Neuronal stem cell (in vitro differentiated cells): ENCODE measurements at regions not wholly inside any gene's neighbourhood (a gene's known extent, or its start where the extent isn't known, plus 50 kb on each side); places are given as distances from the start of the nearest gene placed in this dataset.

ENCODE experiments used
- DNase-seq: peaks from one replicate; pipeline ENCODE4 v3.0.0-alpha.2; 2013; ENCODE audit warnings: low spot score
- H2AFZ ChIP-seq: one replicate; pipeline ENCODE4 v1.6.1; 2013; ENCODE audit warnings: mild to moderate bottlenecking, low read length, inconsistent platforms
- H2AK5ac ChIP-seq: 2 replicates; pipeline ENCODE4 v1.6.1; 2013; ENCODE audit warnings: low read depth, mild to moderate bottlenecking, inconsistent platforms, low read length, moderate library complexity, mixed read lengths
- H2BK120ac ChIP-seq: 2 replicates; pipeline ENCODE4 v1.6.1; 2013; ENCODE audit warnings: low read depth, mild to moderate bottlenecking, inconsistent platforms, low read length, moderate library complexity, mixed read lengths
- H2BK12ac ChIP-seq: one replicate; pipeline ENCODE4 v1.6.1; 2013; ENCODE audit warnings: low read length, inconsistent platforms
- H2BK15ac ChIP-seq: 2 replicates; pipeline ENCODE4 v1.6.1; 2013; ENCODE audit warnings: mild to moderate bottlenecking, low read length, inconsistent platforms, mixed read lengths
- H2BK5ac ChIP-seq: one replicate; pipeline ENCODE4 v1.6.1; 2013; ENCODE audit warnings: inconsistent platforms, mild to moderate bottlenecking, low read length, moderate library complexity
- H3K14ac ChIP-seq: one replicate; pipeline ENCODE4 v1.6.1; 2013; ENCODE audit warnings: low read length, inconsistent platforms
- H3K18ac ChIP-seq: 2 replicates; pipeline ENCODE4 v1.6.1; 2013; ENCODE audit warnings: low read length, inconsistent platforms
- H3K23ac ChIP-seq: 2 replicates; pipeline ENCODE4 v1.6.1; 2013; ENCODE audit warnings: low read depth, mild to moderate bottlenecking, mixed read lengths, low read length, inconsistent platforms; ENCODE audit not compliant: poor library complexity
- H3K27ac ChIP-seq: replicated peaks from 3 replicates; pipeline ENCODE4 v1.5.1; 2013; ENCODE audit warnings: low read length, inconsistent platforms
- H3K27me3 ChIP-seq, 3 experiments: 2 replicates each; pipeline ENCODE4 v1.6.1; 2013; ENCODE audit warnings: low read length in 3 of 3, mild to moderate bottlenecking in 2 of 3, inconsistent platforms in 1 of 3, low read depth in 1 of 3, mixed read lengths in 1 of 3, moderate library complexity in 1 of 3; ENCODE audit not compliant: control insufficient read depth in 3 of 3, insufficient read depth in 3 of 3
- H3K36me3 ChIP-seq, 2 donors: replicated peaks in 1 of 2; 2 replicates each; pipeline ENCODE4 v1.6.1; 2013; ENCODE audit warnings: low read length in 2 of 2; ENCODE audit not compliant: control insufficient read depth in 2 of 2, insufficient read depth in 2 of 2
- H3K4ac ChIP-seq: 2 replicates; pipeline ENCODE4 v1.6.1; 2013; ENCODE audit warnings: inconsistent platforms, mild to moderate bottlenecking, low read length, moderate library complexity
- H3K4me1 ChIP-seq, 2 donors: 1 replicate in 1 of 2; 2 replicates in 1 of 2; pipeline ENCODE4 v1.6.1; 2013; ENCODE audit warnings: low read length in 2 of 2, low read depth in 1 of 2; ENCODE audit not compliant: control insufficient read depth in 2 of 2, insufficient read depth in 1 of 2
- H3K4me2 ChIP-seq: one replicate; pipeline ENCODE4 v1.6.1; 2013; ENCODE audit warnings: mild to moderate bottlenecking, low read length, inconsistent platforms; ENCODE audit not compliant: insufficient read depth, poor library complexity, severe bottlenecking
- H3K4me3 ChIP-seq, 2 donors: 2 replicates each; pipeline ENCODE4 v1.5.1; 2013; ENCODE audit warnings: low read length in 2 of 2, mild to moderate bottlenecking in 2 of 2, inconsistent platforms in 1 of 2, moderate library complexity in 1 of 2
- H3K79me1 ChIP-seq: one replicate; pipeline ENCODE4 v1.6.1; 2013; ENCODE audit warnings: low read depth, mild to moderate bottlenecking, inconsistent platforms, low read length, moderate library complexity
- H3K9ac ChIP-seq: one replicate; pipeline ENCODE4 v1.6.1; 2013; ENCODE audit warnings: mild to moderate bottlenecking, low read depth, low read length, inconsistent platforms; ENCODE audit not compliant: poor library complexity
- H3K9me3 ChIP-seq, 2 donors: replicated peaks in 1 of 2; 2 replicates each; pipeline versions ENCODE3 to v1.6.1; 2013; ENCODE audit warnings: low read length in 2 of 2, mild to moderate bottlenecking in 2 of 2, inconsistent platforms in 1 of 2, low read depth in 1 of 2, mixed read lengths in 1 of 2, moderate library complexity in 1 of 2; ENCODE audit not compliant: control insufficient read depth in 2 of 2, insufficient read depth in 1 of 2
- H4K8ac ChIP-seq: one replicate; pipeline ENCODE4 v1.6.1; 2013; ENCODE audit warnings: low read depth, mild to moderate bottlenecking, inconsistent platforms, low read length, moderate library complexity
- H4K91ac ChIP-seq: one replicate; pipeline ENCODE4 v1.6.1; 2013; ENCODE audit warnings: low read length, low read depth, mild to moderate bottlenecking, inconsistent platforms; ENCODE audit not compliant: poor library complexity
- WGBS, 2 donors: extraction: QIAGEN DNeasy Blood & Tissue Kit; methylation state at CpG; one replicate each; pipeline ENCODE4 v1.1.7; 2013; ENCODE audit warnings: missing lambda C conversion rate in 2 of 2, mixed read lengths in 1 of 2; ENCODE audit not compliant: insufficient read length in 2 of 2, insufficient replicate concordance in 1 of 2; ENCODE audit errors: extremely low coverage in 2 of 2; 5-methylcytosine and 5-hydroxymethylcytosine counted together

- H3K4me2 ChIP-seq = no peak overlapping the region
- WGBS, 2 donors = no CpG with 5 or more reads among the region's 4 CpGs
- no peak overlapping the region for H2BK120ac ChIP-seq
- no peaks in the 10 kb centered on the region for H3K4me1 ChIP-seq
- no peak overlapping the region for H3K23ac ChIP-seq
- H2BK5ac ChIP-seq = no peak overlapping the region
- H3K27ac ChIP-seq = no peak overlapping the region
- no peaks in the 10 kb centered on the region for H3K36me3 ChIP-seq
- no peak overlapping the region for H3K18ac ChIP-seq
- no peak overlapping the region for H3K9ac ChIP-seq
- DNase-seq = no peak
- no peak overlapping the region for H2BK15ac ChIP-seq
- H3K9me3 ChIP-seq = no peaks in the 10 kb centered on the region
- no peaks in the 10 kb centered on the region for H3K27me3 ChIP-seq
- no peak overlapping the region for H2AK5ac ChIP-seq
- no peak overlapping the region for H2AFZ ChIP-seq
- H3K14ac ChIP-seq = no peak overlapping the region
- H3K79me1 ChIP-seq = no peaks in the 10 kb centered on the region
- H4K8ac ChIP-seq = no peak overlapping the region
- no peak overlapping the region for H4K91ac ChIP-seq
- H2BK12ac ChIP-seq = no peak overlapping the region
- no peak overlapping the region for H3K4ac ChIP-seq
- H3K4me3 ChIP-seq = no peak overlapping the region
Observed at GRCh38 chr12:104896710-104897109, 61.4 kb downstream of the SLC41A2 start.

- H3K18ac ChIP-seq = no peak overlapping the region
- H3K14ac ChIP-seq = no peak overlapping the region
- H3K23ac ChIP-seq = no peak overlapping the region
- no peak overlapping the region for H3K4me2 ChIP-seq
- H2BK12ac ChIP-seq = no peak overlapping the region
- H2BK15ac ChIP-seq = no peak overlapping the region
- no peak overlapping the region for H2AK5ac ChIP-seq
- no peaks in the 10 kb centered on the region for H3K27me3 ChIP-seq
- no peaks in the 10 kb centered on the region for H3K9me3 ChIP-seq
- no peak overlapping the region for H3K4me3 ChIP-seq
- H3K36me3 ChIP-seq = no peaks in the 10 kb centered on the region
- no peak for DNase-seq
- H3K27ac ChIP-seq = no peak overlapping the region
- H2BK5ac ChIP-seq = no peak overlapping the region
- no peak overlapping the region for H4K91ac ChIP-seq
- no peak overlapping the region for H3K9ac ChIP-seq
- H2BK120ac ChIP-seq = no peak overlapping the region
- no peak overlapping the region for H2AFZ ChIP-seq
- no peak overlapping the region for H3K4ac ChIP-seq
- H4K8ac ChIP-seq = no peak overlapping the region
- no peaks in the 10 kb centered on the region for H3K4me1 ChIP-seq
- H3K79me1 ChIP-seq = no peaks in the 10 kb centered on the region
Observed at GRCh38 chr12:104896146-104896545, 61.9 kb downstream of the SLC41A2 start.

- Histone ChIP-seq H3K36me3 (no peaks in the 10 kb centered on the region), H3K27ac (no peak overlapping the region), H3K18ac (no peak overlapping the region), H3K23ac (no peak overlapping the region), H3K4me2 (no peak overlapping the region), H3K4me1 (no peaks in the 10 kb centered on the region), H3K27me3 (no peaks in the 10 kb centered on the region), H2AFZ (no peak overlapping the region), H3K9me3 (no peaks in the 10 kb centered on the region), H4K8ac (no peak overlapping the region), H3K79me1 (no peaks in the 10 kb centered on the region), H2AK5ac (no peak overlapping the region), H3K14ac (no peak overlapping the region), H2BK15ac (no peak overlapping the region), H3K4ac (no peak overlapping the region), H3K4me3 (no peak overlapping the region), H2BK12ac (no peak overlapping the region), H3K9ac (no peak overlapping the region), H2BK5ac (no peak overlapping the region), H4K91ac (no peak overlapping the region), H2BK120ac (no peak overlapping the region)
- no CpG with 5 or more reads among the region's 2 CpGs for WGBS, 2 donors
- DNase-seq = no peak
Observed at GRCh38 chr12:104895415-104895814, 62.7 kb downstream of the SLC41A2 start.

- H3K27me3 ChIP-seq = peaks cover 0 to 4% (median 0%) of the 10 kb centered on the region in 3 experiments
- no peaks in the 10 kb centered on the region for H3K9me3 ChIP-seq
- H3K4ac ChIP-seq = no peak overlapping the region
- no peak overlapping the region for H3K14ac ChIP-seq
- H2BK15ac ChIP-seq = no peak overlapping the region
- H3K4me1 ChIP-seq = no peaks in the 10 kb centered on the region
- no peak for DNase-seq
- no peak overlapping the region for H3K23ac ChIP-seq
- H3K4me3 ChIP-seq = no peak overlapping the region
- no peak overlapping the region for H4K91ac ChIP-seq
- H3K27ac ChIP-seq = no peak overlapping the region
- H3K18ac ChIP-seq = no peak overlapping the region
- no peak overlapping the region for H2AK5ac ChIP-seq
- no peak overlapping the region for H2BK120ac ChIP-seq
- no peak overlapping the region for H3K9ac ChIP-seq
- no peak overlapping the region for H4K8ac ChIP-seq
- H2AFZ ChIP-seq = no peak overlapping the region
- no peak overlapping the region for H2BK5ac ChIP-seq
- H3K4me2 ChIP-seq = no peak overlapping the region
- no CpG with 5 or more reads among the region's 5 CpGs for WGBS, 2 donors
- H3K36me3 ChIP-seq = no peaks in the 10 kb centered on the region
- no peaks in the 10 kb centered on the region for H3K79me1 ChIP-seq
- no peak overlapping the region for H2BK12ac ChIP-seq
Observed at GRCh38 chr12:104890476-104891096, 67.5 kb downstream of the SLC41A2 start.
